ENCODE measurements at regions not wholly inside any gene's neighbourhood (a gene's known extent, or its start where the extent isn't known, plus 50 kb on each side); places are given as distances from the start of the nearest gene placed in this dataset.

- no peak overlapping the region for H3K4me3 Mint-ChIP-seq
- no peaks in the 10 kb centered on the region for H3K4me1 Mint-ChIP-seq (ENCODE audit: low read depth)
- H3K36me3 Mint-ChIP-seq (ENCODE audit: insufficient read depth), result no peaks in the 10 kb centered on the region
- no peak for ATAC-seq
- H3K9me3 Mint-ChIP-seq, result peaks cover 3% of the 10 kb centered on the region
- peaks cover 3% of the 10 kb centered on the region for H3K27me3 Mint-ChIP-seq (ENCODE audit: low read depth)
- no peak for DNase-seq
These were observed 313.8 kb downstream of the TGFB2 start for GRCh38 chr1:218658899-218659298.

DNA sequence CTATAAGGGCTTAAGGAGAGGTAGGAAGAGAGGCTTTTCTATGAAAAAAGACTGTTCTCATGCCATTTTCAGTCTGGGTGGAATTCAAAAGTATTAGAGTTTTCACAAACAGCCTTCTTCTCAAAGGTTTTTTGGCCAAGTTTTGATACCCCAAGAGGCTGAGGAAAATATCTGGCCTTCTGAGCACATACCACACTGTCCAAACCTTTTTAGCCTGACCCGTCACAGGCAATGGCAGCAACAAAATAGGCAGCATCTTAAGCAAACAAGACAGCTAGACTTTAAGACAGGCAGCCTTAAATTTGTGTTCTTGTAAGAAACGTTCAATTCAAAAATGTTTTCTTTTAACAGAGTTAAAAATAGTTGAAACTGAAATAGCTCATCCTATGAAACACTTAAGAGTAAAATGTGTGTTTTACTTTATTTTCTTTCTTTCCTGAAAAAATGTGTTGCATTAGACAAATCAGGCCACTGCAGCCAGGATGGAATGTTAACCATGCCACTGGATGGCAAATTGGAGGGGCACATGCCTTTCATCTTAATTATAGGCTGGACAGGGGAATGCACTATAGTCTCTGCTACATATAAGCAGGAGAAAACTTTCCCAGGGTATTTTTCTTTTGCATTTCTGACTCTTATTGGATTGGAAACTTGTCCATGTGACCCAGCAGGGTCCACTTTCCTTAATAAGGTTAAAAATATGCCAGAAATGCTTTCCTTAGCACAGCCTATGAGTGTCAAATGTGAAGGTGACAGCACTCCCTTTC lies 315.0 kb downstream of the TGFB2 start:
- H3K4me3 Mint-ChIP-seq, result no peak overlapping the region
- no peaks in the 10 kb centered on the region for H3K4me1 Mint-ChIP-seq (ENCODE audit: low read depth)
- H3K9me3 Mint-ChIP-seq, result peaks cover 3% of the 10 kb centered on the region
- peaks cover 3% of the 10 kb centered on the region for H3K27me3 Mint-ChIP-seq (ENCODE audit: low read depth)
- ATAC-seq (no peak), DNase-seq (no peak)
- H3K36me3 Mint-ChIP-seq (ENCODE audit: insufficient read depth), result no peaks in the 10 kb centered on the region

- DNase-seq, result no peak
- Mint-ChIP-seq H3K4me3 (no peak overlapping the region), H3K36me3 (ENCODE audit: insufficient read depth) (no peaks in the 10 kb centered on the region), H3K9me3 (peaks cover 3% of the 10 kb centered on the region), H3K27me3 (ENCODE audit: low read depth) (peaks cover 3% of the 10 kb centered on the region), H3K4me1 (ENCODE audit: low read depth) (no peaks in the 10 kb centered on the region)
- no peak for ATAC-seq
These were observed 315.5 kb downstream of the TGFB2 start for GRCh38 chr1:218660678-218661053.

DNA sequence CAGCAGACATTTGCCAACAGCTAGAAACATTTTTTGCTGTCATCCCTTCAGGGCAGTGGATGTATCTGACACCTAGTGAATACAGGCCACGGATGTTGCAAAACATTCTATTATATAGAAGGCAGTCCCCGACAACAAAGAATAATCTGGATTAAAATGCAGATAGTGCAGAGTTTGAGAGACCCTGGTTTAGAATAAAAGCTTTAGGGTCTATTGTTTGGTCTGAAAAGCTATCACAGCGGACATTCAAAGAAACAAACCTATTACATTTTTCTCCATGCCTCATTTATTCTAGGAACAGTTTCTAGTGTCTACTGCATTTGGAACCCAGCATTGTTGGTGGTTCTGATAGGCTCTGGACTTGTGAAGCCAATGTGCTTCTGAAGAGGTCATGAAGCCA lies 316.3 kb downstream of the TGFB2 start:
- no peaks in the 10 kb centered on the region for H3K4me1 Mint-ChIP-seq (ENCODE audit: low read depth)
- peaks cover 3% of the 10 kb centered on the region for H3K9me3 Mint-ChIP-seq
- peaks cover 3% of the 10 kb centered on the region for H3K27me3 Mint-ChIP-seq (ENCODE audit: low read depth)

DNA sequence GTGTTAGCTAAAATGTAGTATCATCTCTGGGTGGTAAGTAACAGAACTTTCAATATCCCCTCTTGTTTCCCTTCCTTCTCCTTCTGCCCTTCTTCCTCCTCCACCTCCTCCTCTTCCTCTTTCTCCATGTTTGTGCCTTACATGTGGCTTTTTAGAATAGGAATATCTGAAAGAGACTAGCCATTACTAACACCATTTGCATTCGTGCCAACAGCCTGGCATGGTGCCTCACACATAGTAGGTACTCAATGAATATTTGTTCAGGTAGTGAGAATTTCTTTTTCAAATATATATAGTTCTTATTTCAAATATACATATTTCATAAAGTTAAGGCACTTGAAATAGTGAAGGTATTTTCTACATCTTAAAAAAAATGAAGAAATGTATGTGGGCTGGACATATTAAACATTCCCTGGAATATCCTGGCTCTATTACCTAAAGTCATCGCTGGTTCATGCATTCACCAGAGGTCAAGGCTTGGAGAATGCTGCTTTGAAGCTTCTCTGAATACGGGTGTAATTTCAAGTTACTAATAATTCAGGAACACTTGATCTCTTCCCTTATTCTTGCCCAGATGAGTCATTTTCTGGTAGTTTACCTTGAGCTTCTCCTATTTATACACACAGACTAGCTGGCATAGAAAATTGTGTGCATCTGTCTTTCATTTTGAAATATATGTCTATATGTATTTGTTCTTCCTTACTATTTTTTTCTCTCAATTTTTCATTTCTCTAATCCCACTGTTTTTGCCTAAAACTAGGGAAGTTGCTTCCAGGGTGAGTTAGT lies 319.4 kb downstream of the TGFB2 start:
- no peak for ATAC-seq
- no peak overlapping the region for H3K4me3 Mint-ChIP-seq
- H3K4me1 Mint-ChIP-seq (ENCODE audit: low read depth), result no peaks in the 10 kb centered on the region

More for the DNA sequence above, 316.3 kb downstream of the TGFB2 start:
- no peaks in the 10 kb centered on the region for H3K36me3 Mint-ChIP-seq (ENCODE audit: insufficient read depth)
- H3K4me3 Mint-ChIP-seq, result no peak overlapping the region
- DNase-seq, result no peak
- ATAC-seq, result no peak

DNA sequence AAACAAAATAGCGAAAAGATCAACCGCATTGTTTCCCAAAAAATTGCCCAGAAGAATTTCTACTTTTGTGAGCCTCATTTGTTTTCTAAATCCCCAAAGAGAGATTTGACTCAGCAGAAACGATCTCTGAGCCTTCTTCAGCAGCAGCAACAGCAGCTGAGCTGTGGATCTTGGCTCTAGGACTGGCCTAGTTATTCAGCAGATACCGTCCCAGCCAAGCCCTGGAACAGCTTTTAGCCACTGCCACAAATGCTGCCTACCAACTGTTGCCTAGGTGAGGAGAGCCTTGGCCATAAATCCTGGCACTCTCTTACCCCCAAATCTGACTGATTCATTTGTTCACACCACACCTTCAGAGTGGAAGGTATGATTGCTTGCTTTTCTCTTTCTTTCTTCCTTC lies 320.1 kb downstream of the TGFB2 start:
- DNase-seq (no peak), ATAC-seq (no peak)
- Mint-ChIP-seq H3K4me3 (no peak overlapping the region), H3K9me3 (peaks cover 2% of the 10 kb centered on the region), H3K27me3 (ENCODE audit: low read depth) (no peaks in the 10 kb centered on the region), H3K36me3 (ENCODE audit: insufficient read depth) (no peaks in the 10 kb centered on the region), H3K4me1 (ENCODE audit: low read depth) (no peaks in the 10 kb centered on the region)

More for the DNA sequence above, 319.4 kb downstream of the TGFB2 start:
- Mint-ChIP-seq H3K27me3 (ENCODE audit: low read depth) (no peaks in the 10 kb centered on the region), H3K9me3 (no peaks in the 10 kb centered on the region), H3K36me3 (ENCODE audit: insufficient read depth) (no peaks in the 10 kb centered on the region)
- DNase-seq, result no peak

DNA sequence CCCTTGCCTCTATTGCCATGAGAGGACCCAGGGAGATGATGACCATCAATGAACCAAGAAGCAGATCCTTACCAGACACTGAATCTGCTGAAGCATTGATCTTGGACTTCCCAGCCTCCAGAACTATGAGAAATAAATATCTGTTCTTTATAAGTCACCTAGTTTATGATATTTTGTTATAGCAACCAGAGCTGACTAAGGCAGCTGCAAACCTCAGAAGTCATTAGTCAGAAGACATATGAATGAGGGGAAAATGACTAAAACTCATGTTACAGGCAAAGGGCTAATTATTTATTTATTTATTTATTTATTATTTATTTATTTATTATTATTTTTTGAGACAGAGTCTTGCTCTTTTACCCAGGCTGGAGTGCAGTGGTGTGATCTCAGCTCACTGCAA lies 321.1 kb downstream of the TGFB2 start:
- ATAC-seq (no peak), DNase-seq (no peak)
- Mint-ChIP-seq H3K9me3 (peaks cover 7% of the 10 kb centered on the region), H3K36me3 (ENCODE audit: insufficient read depth) (no peaks in the 10 kb centered on the region), H3K27me3 (ENCODE audit: low read depth) (peaks cover 2% of the 10 kb centered on the region), H3K4me3 (no peak overlapping the region), H3K4me1 (ENCODE audit: low read depth) (no peaks in the 10 kb centered on the region)

GRCh38 chr1:218667781-218668516 lies 322.8 kb downstream of the TGFB2 start:
- H3K4me3 Mint-ChIP-seq, result no peak overlapping the region
- ATAC-seq, result no peak
- peaks cover 3% of the 10 kb centered on the region for H3K27me3 Mint-ChIP-seq (ENCODE audit: low read depth)
- no peaks in the 10 kb centered on the region for H3K4me1 Mint-ChIP-seq (ENCODE audit: low read depth)
- DNase-seq, result no peak
- peaks cover 8% of the 10 kb centered on the region for H3K9me3 Mint-ChIP-seq
- no peaks in the 10 kb centered on the region for H3K36me3 Mint-ChIP-seq (ENCODE audit: insufficient read depth)

- H3K36me3 Mint-ChIP-seq (ENCODE audit: insufficient read depth), result no peaks in the 10 kb centered on the region
- H3K27me3 Mint-ChIP-seq (ENCODE audit: low read depth), result peaks cover 3% of the 10 kb centered on the region
- DNase-seq (no peak), ATAC-seq (no peak)
- no peaks in the 10 kb centered on the region for H3K4me1 Mint-ChIP-seq (ENCODE audit: low read depth)
- no peak overlapping the region for H3K4me3 Mint-ChIP-seq
- H3K9me3 Mint-ChIP-seq, result peaks cover 8% of the 10 kb centered on the region
These were observed 324.3 kb downstream of the TGFB2 start for GRCh38 chr1:218669431-218669830.

DNA sequence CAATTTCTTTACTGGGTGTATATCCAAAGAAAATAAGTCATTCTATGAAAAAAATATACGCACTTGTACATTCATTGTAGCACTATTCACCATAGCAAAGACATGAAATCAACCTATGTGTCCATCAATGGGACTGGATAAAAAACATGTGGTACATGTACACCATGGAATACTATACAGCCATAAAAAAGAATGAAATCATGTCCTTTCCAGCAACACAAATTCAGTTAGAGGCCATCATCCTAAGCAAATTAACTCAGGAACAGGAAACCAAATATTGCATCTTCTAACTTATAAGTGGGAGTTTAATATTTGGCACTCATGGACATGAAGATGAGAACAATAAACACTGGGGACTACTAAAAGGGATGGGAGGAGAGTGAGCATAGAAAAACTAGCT lies 325.7 kb downstream of the TGFB2 start:
- Mint-ChIP-seq H3K4me3 (no peak overlapping the region), H3K36me3 (ENCODE audit: insufficient read depth) (no peaks in the 10 kb centered on the region), H3K27me3 (ENCODE audit: low read depth) (peaks cover 5% of the 10 kb centered on the region), H3K4me1 (ENCODE audit: low read depth) (no peaks in the 10 kb centered on the region), H3K9me3 (peaks cover 8% of the 10 kb centered on the region)
- no peak for DNase-seq
- no peak for ATAC-seq

- no peak overlapping the region for H3K4me3 Mint-ChIP-seq
- H3K27me3 Mint-ChIP-seq (ENCODE audit: low read depth), result peaks cover 5% of the 10 kb centered on the region
- H3K9me3 Mint-ChIP-seq, result peaks cover 8% of the 10 kb centered on the region
- DNase-seq (no peak), ATAC-seq (no peak)
- H3K36me3 Mint-ChIP-seq (ENCODE audit: insufficient read depth), result no peaks in the 10 kb centered on the region
- no peaks in the 10 kb centered on the region for H3K4me1 Mint-ChIP-seq (ENCODE audit: low read depth)
These were observed 326.4 kb downstream of the TGFB2 start for GRCh38 chr1:218671573-218671972.

- Mint-ChIP-seq H3K36me3 (ENCODE audit: insufficient read depth) (no peaks in the 10 kb centered on the region), H3K27me3 (ENCODE audit: low read depth) (peaks cover 5% of the 10 kb centered on the region), H3K4me3 (no peak overlapping the region), H3K9me3 (peaks cover 8% of the 10 kb centered on the region), H3K4me1 (ENCODE audit: low read depth) (no peaks in the 10 kb centered on the region)
- ATAC-seq (no peak), DNase-seq (no peak)
These were observed 328.0 kb downstream of the TGFB2 start for GRCh38 chr1:218673170-218673569.

GRCh38 chr1:218674280-218674773 lies 329.2 kb downstream of the TGFB2 start:
- DNase-seq (no peak), ATAC-seq (no peak)
- Mint-ChIP-seq H3K27me3 (ENCODE audit: low read depth) (peaks cover 5% of the 10 kb centered on the region), H3K9me3 (peaks cover 8% of the 10 kb centered on the region), H3K4me1 (ENCODE audit: low read depth) (no peaks in the 10 kb centered on the region), H3K4me3 (no peak overlapping the region), H3K36me3 (ENCODE audit: insufficient read depth) (no peaks in the 10 kb centered on the region)

DNA sequence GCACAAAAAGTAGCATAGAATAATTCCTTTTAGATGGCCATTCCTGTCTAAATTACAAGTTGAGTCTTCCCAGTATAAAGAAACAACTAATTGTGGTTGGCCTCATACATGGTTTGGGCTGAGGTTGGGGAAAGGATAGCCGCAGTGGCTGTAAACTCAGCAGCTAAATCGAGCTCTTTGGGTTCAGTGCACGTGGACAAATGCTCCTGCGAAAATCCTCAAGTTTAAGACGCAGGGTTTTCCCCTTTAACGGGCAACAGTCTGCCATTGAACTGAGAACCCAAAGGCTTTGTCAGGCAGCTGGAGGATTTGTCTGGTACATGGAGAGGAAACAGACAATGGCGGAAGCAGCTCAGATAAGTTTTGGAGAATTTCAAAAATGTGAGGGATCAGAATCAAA lies 331.9 kb downstream of the TGFB2 start:
- no peak overlapping the region for H3K4me3 Mint-ChIP-seq
- ATAC-seq (no peak), DNase-seq (no peak)
- H3K27me3 Mint-ChIP-seq (ENCODE audit: low read depth), result peaks cover 2% of the 10 kb centered on the region
- no peaks in the 10 kb centered on the region for H3K4me1 Mint-ChIP-seq (ENCODE audit: low read depth)
- H3K36me3 Mint-ChIP-seq (ENCODE audit: insufficient read depth), result no peaks in the 10 kb centered on the region
- H3K9me3 Mint-ChIP-seq, result peaks cover 3% of the 10 kb centered on the region
